ENCODE measurements at regions not wholly inside any gene's neighbourhood (a gene's known extent, or its start where the extent isn't known, plus 50 kb on each side); places are given as distances from the start of the nearest gene placed in this dataset.
"Not testable (repeated sequence)": the region's sequence is repeated elsewhere in the genome, so short reads cannot be mapped to it uniquely, and the experiment has no call there.

- no peak for ATAC-seq
- POLR2A ChIA-PET, result interaction anchor here (0.7 kb wide), 1 partner anchor 518 kb away, joined by 3 read pairs; no protein-coding TSS in a partner anchor
- no peaks in the 10 kb centered on the region for H3K27me3 Mint-ChIP-seq
- intact Hi-C loops (cut with DNase I, micrococcal nuclease), result loop anchor here (1.0 to 10.0 kb wide), 7 partner anchors 87 to 689 kb away; partner anchors contain the start of gene GNAQ (in 1 of the 2)
- no peaks in the 10 kb centered on the region for H3K36me3 Mint-ChIP-seq (ENCODE audit: low read depth)
- CTCF ChIA-PET, result interaction anchor here (0.6 to 3.1 kb wide), 26 partner anchors 8 to 954 kb away, joined by 3 to 13 read pairs (median 4); no protein-coding TSS in a partner anchor
- no peaks in the 10 kb centered on the region for H3K9me3 Mint-ChIP-seq (ENCODE audit: low read depth)
- H3K27ac Mint-ChIP-seq, result no peak overlapping the region
- DNase-seq, result peak; percentile 79
- no peak overlapping the region for H3K4me3 Mint-ChIP-seq
- H3K4me1 Mint-ChIP-seq, result peaks cover 37% of the 10 kb centered on the region
Measured at GRCh38 chr9:78121488-78121887, 89.9 kb upstream of the GNAQ start.

GRCh38 chr9:78118742-78119473 is 87.3 kb upstream of the GNAQ start:
- POLR2A ChIA-PET, result interaction anchor here (0.6 kb wide), 3 partner anchors 17 to 178 kb away, joined by 3 read pairs; partner anchors contain the start of gene PSAT1

GRCh38 chr9:78115073-78115472 is 83.5 kb upstream of the GNAQ start:
- no peaks in the 10 kb centered on the region for H3K36me3 Mint-ChIP-seq (ENCODE audit: low read depth)
- intact Hi-C loops (cut with DNase I, micrococcal nuclease), result loop anchor here (5.0 kb wide), 3 partner anchors 122 to 638 kb away; partner anchors contain the start of gene CEP78 (in 1 of the 2)
- DNase-seq, result no peak
- peak; percentile 21 for ATAC-seq
- H3K9me3 Mint-ChIP-seq (ENCODE audit: low read depth), result peaks cover 4% of the 10 kb centered on the region
- ChIA-PET CTCF (interaction anchor here (0.6 to 2.7 kb wide), 11 partner anchors 10 to 888 kb away, joined by 3 to 12 read pairs (median 4); no protein-coding TSS in a partner anchor), POLR2A (no interaction called here)
- H3K4me3 Mint-ChIP-seq, result no peak overlapping the region
- H3K27ac Mint-ChIP-seq, result no peak overlapping the region
- no peaks in the 10 kb centered on the region for H3K27me3 Mint-ChIP-seq
- H3K4me1 Mint-ChIP-seq, result peaks cover 39% of the 10 kb centered on the region

More at GRCh38 chr9:78118742-78119473, 87.3 kb upstream of the GNAQ start:
- intact Hi-C loops (cut with DNase I, micrococcal nuclease), result loop anchor here (5.0 kb wide), 3 partner anchors 118 to 642 kb away; partner anchors contain the start of gene CEP78 (in 1 of the 2)
- CTCF ChIA-PET, result interaction anchor here (0.8 to 3.1 kb wide), 7 partner anchors 11 to 134 kb away, joined by 3 to 13 read pairs (median 4); no protein-coding TSS in a partner anchor
- no peak overlapping the region for H3K4me3 Mint-ChIP-seq
- H3K27ac Mint-ChIP-seq, result peak overlapping the region; percentile 45
- no peaks in the 10 kb centered on the region for H3K36me3 Mint-ChIP-seq (ENCODE audit: low read depth)
- H3K4me1 Mint-ChIP-seq, result peaks cover 37% of the 10 kb centered on the region
- peak; percentile 94 for ATAC-seq
- no peaks in the 10 kb centered on the region for H3K27me3 Mint-ChIP-seq
- peak; percentile 18 for DNase-seq
- H3K9me3 Mint-ChIP-seq (ENCODE audit: low read depth), result no peaks in the 10 kb centered on the region

GRCh38 chr9:78114581-78114980 is 83.0 kb upstream of the GNAQ start:
- H3K4me1 Mint-ChIP-seq, result peaks cover 34% of the 10 kb centered on the region
- ChIA-PET CTCF (interaction anchor here (0.6 to 2.2 kb wide), 7 partner anchors 10 to 887 kb away, joined by 3 to 9 read pairs (median 4); no protein-coding TSS in a partner anchor), POLR2A (no interaction called here)
- H3K36me3 Mint-ChIP-seq (ENCODE audit: low read depth), result no peaks in the 10 kb centered on the region
- ATAC-seq (no peak), DNase-seq (no peak)
- H3K9me3 Mint-ChIP-seq (ENCODE audit: low read depth), result peaks cover 4% of the 10 kb centered on the region
- H3K4me3 Mint-ChIP-seq, result no peak overlapping the region
- H3K27ac Mint-ChIP-seq, result no peak overlapping the region
- intact Hi-C loops (cut with DNase I, micrococcal nuclease), result no loop called here
- H3K27me3 Mint-ChIP-seq, result no peaks in the 10 kb centered on the region

GRCh38 chr9:78112406-78112805 is 80.8 kb upstream of the GNAQ start:
- CTCF ChIA-PET, result interaction anchor here (0.6 kb wide), 1 partner anchor 246 kb away, joined by 3 read pairs; no protein-coding TSS in a partner anchor
- ATAC-seq, result no peak
- DNase-seq, result no peak
- Mint-ChIP-seq H3K9me3 (ENCODE audit: low read depth) (peaks cover 8% of the 10 kb centered on the region), H3K4me1 (peaks cover 19% of the 10 kb centered on the region), H3K27ac (no peak overlapping the region), H3K27me3 (no peaks in the 10 kb centered on the region), H3K4me3 (no peak overlapping the region), H3K36me3 (ENCODE audit: low read depth) (peaks cover 5% of the 10 kb centered on the region)
- POLR2A ChIA-PET, result no interaction called here
- intact Hi-C loops (cut with DNase I, micrococcal nuclease), result no loop called here

GRCh38 chr9:78112004-78112403 is 80.4 kb upstream of the GNAQ start:
- Mint-ChIP-seq H3K4me3 (no peak overlapping the region), H3K27me3 (no peaks in the 10 kb centered on the region), H3K9me3 (ENCODE audit: low read depth) (peaks cover 12% of the 10 kb centered on the region), H3K27ac (no peak overlapping the region), H3K36me3 (ENCODE audit: low read depth) (peaks cover 9% of the 10 kb centered on the region), H3K4me1 (peaks cover 23% of the 10 kb centered on the region)
- POLR2A ChIA-PET, result no interaction called here
- no peak for ATAC-seq
- CTCF ChIA-PET, result interaction anchor here (0.6 to 1.0 kb wide), 2 partner anchors 9 to 246 kb away, joined by 3 read pairs; no protein-coding TSS in a partner anchor
- no peak for DNase-seq
- intact Hi-C loops (cut with DNase I, micrococcal nuclease), result no loop called here

- intact Hi-C loops (cut with DNase I, micrococcal nuclease), result no loop called here
- Mint-ChIP-seq H3K9me3 (ENCODE audit: low read depth) (peaks cover 13% of the 10 kb centered on the region), H3K4me1 (peaks cover 29% of the 10 kb centered on the region), H3K4me3 (no peak overlapping the region), H3K36me3 (ENCODE audit: low read depth) (peaks cover 10% of the 10 kb centered on the region), H3K27ac (no peak overlapping the region), H3K27me3 (no peaks in the 10 kb centered on the region)
- DNase-seq, result no peak
- POLR2A ChIA-PET, result no interaction called here
- CTCF ChIA-PET, result interaction anchor here (0.6 to 1.4 kb wide), 3 partner anchors 12 to 1081 kb away, joined by 3 to 4 read pairs (median 4); no protein-coding TSS in a partner anchor
- ATAC-seq, result no peak
Measured at GRCh38 chr9:78109075-78109474, 77.5 kb upstream of the GNAQ start.

- ChIA-PET CTCF (interaction anchor here (0.7 to 1.6 kb wide), 2 partner anchors 15 to 40 kb away, joined by 3 to 9 read pairs; no protein-coding TSS in a partner anchor), POLR2A (interaction anchor here (0.6 kb wide), 1 partner anchor 230 kb away, joined by 5 read pairs; no protein-coding TSS in a partner anchor)
- H3K9me3 Mint-ChIP-seq (ENCODE audit: low read depth); H3K27me3 Mint-ChIP-seq; H3K4me3 Mint-ChIP-seq; H3K36me3 Mint-ChIP-seq (ENCODE audit: low read depth); H3K27ac Mint-ChIP-seq; intact Hi-C loops (cut with DNase I, micrococcal nuclease): not testable (repeated sequence)
- DNase-seq (peak; percentile 50), ATAC-seq (peak; percentile 44)
- H3K4me1 Mint-ChIP-seq, result peaks cover 24% of the 10 kb centered on the region
Measured at GRCh38 chr9:78106586-78106985, 75.0 kb upstream of the GNAQ start.

- H3K27me3 Mint-ChIP-seq, result no peaks in the 10 kb centered on the region
- ChIA-PET POLR2A (no interaction called here), CTCF (interaction anchor here (0.6 to 0.8 kb wide), 2 partner anchors 7 to 626 kb away, joined by 3 read pairs; no protein-coding TSS in a partner anchor)
- ATAC-seq (peak; percentile 66), DNase-seq (peak; percentile 66)
- H3K4me3 Mint-ChIP-seq, result no peak overlapping the region
- H3K36me3 Mint-ChIP-seq (ENCODE audit: low read depth), result peaks cover 10% of the 10 kb centered on the region
- H3K27ac Mint-ChIP-seq, result no peak overlapping the region
- intact Hi-C loops (cut with DNase I, micrococcal nuclease), result no loop called here
- peaks cover 11% of the 10 kb centered on the region for H3K9me3 Mint-ChIP-seq (ENCODE audit: low read depth)
- H3K4me1 Mint-ChIP-seq, result peaks cover 24% of the 10 kb centered on the region
Measured at GRCh38 chr9:78103971-78104433, 72.4 kb upstream of the GNAQ start.

- Mint-ChIP-seq H3K27me3 (no peaks in the 10 kb centered on the region), H3K4me1 (peaks cover 19% of the 10 kb centered on the region), H3K9me3 (ENCODE audit: low read depth) (peaks cover 2% of the 10 kb centered on the region), H3K36me3 (ENCODE audit: low read depth) (no peaks in the 10 kb centered on the region), H3K4me3 (no peak overlapping the region), H3K27ac (no peak overlapping the region)
- intact Hi-C loops (cut with DNase I, micrococcal nuclease), result no loop called here
- DNase-seq (no peak), ATAC-seq (no peak)
- ChIA-PET POLR2A (no interaction called here), CTCF (interaction anchor here (1.5 kb wide), 1 partner anchor 647 kb away, joined by 3 read pairs; no protein-coding TSS in a partner anchor)
Measured at GRCh38 chr9:78101247-78101646, 69.6 kb upstream of the GNAQ start.

- H3K4me3 Mint-ChIP-seq, result no peak overlapping the region
- no peaks in the 10 kb centered on the region for H3K27me3 Mint-ChIP-seq
- CTCF ChIA-PET, result interaction anchor here (0.8 to 1.6 kb wide), 5 partner anchors 8 to 54 kb away, joined by 3 to 8 read pairs (median 4); no protein-coding TSS in a partner anchor
- H3K36me3 Mint-ChIP-seq (ENCODE audit: low read depth), result no peaks in the 10 kb centered on the region
- peaks cover 8% of the 10 kb centered on the region for H3K4me1 Mint-ChIP-seq
- intact Hi-C loops (cut with DNase I, micrococcal nuclease), result no loop called here
- H3K9me3 Mint-ChIP-seq (ENCODE audit: low read depth), result peaks cover 2% of the 10 kb centered on the region
- DNase-seq, result no peak
- ATAC-seq, result no peak
- H3K27ac Mint-ChIP-seq, result no peak overlapping the region
- POLR2A ChIA-PET, result interaction anchor here (0.6 to 0.9 kb wide), 2 partner anchors 24 to 117 kb away, joined by 3 to 11 read pairs; no protein-coding TSS in a partner anchor
Measured at GRCh38 chr9:78097541-78097940, 65.9 kb upstream of the GNAQ start.
